GM12878 (cell line): ENCODE measurements at regions not wholly inside any gene's neighbourhood (a gene's known extent, or its start where the extent isn't known, plus 50 kb on each side); places are given as distances from the start of the nearest gene placed in this dataset.

Source experiments
- ATAC-seq: fragments of 200-7000 bp; cut with Tn5 transposase; 3 replicates; pipeline ENCODE4 v1.9.1; 2020; ENCODE audit warnings: mild to moderate bottlenecking, moderate library complexity
- BruUV-seq: library from RNA; stranded (reverse); fragments of 400-500 nt; replicated peaks from 2 replicates; lab custom pipeline; 2021; lab: Mats Ljungman, UMichigan
- CTCF ChIA-PET: fragments of 300-600 bp; sonication (Branson Sonifier 250); formaldehyde crosslinking; extraction: SDS; loops from one replicate; lab custom pipeline; 2021; ENCODE audit warnings: inconsistent platforms; lab: Yijun Ruan, JAX
- POLR2A ChIA-PET: fragments of 350-600 bp; formaldehyde crosslinking; extraction: SDS; loops from one replicate; lab custom pipeline; 2021; ENCODE audit warnings: inconsistent platforms; lab: Charles Lee
- RAD21 ChIA-PET: fragments of 300-600 bp; sonication (Branson Sonifier 250); formaldehyde crosslinking; loops from one replicate; lab custom pipeline; 2023; ENCODE audit warnings: antibody characterized with exemption; ENCODE audit not compliant: unreplicated experiment; lab: Charles Lee
- SMC1A ChIA-PET: fragments of 300-600 bp; sonication (Branson Sonifier 250); formaldehyde crosslinking; loops from one replicate; lab custom pipeline; 2023; ENCODE audit not compliant: unreplicated experiment, uncharacterized antibody; lab: Charles Lee
- DNase-seq: peaks from one replicate; pipeline ENCODE4 v3.0.0-alpha.2; 2011; ENCODE audit warnings: low read depth, low spot score
- FAIRE-seq: peaks from 3 replicates; lab custom pipeline; 2011; peaks lifted over from hg19 to GRCh38; lab: Jason Lieb, UNC
- H2AFZ ChIP-seq: 2 replicates; pipeline ENCODE4 v1.6.0; 2011; ENCODE audit warnings: low read depth, low read length, control low read depth; ENCODE audit not compliant: control insufficient read depth
- H3K27ac ChIP-seq: 2 replicates; pipeline ENCODE4 v1.5.1; 2011; ENCODE audit warnings: control low read depth; ENCODE audit not compliant: control insufficient read depth, insufficient read depth
- H3K27me3 ChIP-seq, 2 experiments: replicated peaks in 1 of 2; 2 replicates each; pipeline versions ENCODE4 v1.6.0 to v1.6.1; 2011; ENCODE audit warnings: low read length in 1 of 2; ENCODE audit not compliant: control insufficient read depth in 2 of 2, insufficient read depth in 2 of 2
- H3K36me3 ChIP-seq, 2 experiments: 2 replicates each; pipeline ENCODE4 v1.5.1; 2011; ENCODE audit warnings: low read length in 1 of 2; ENCODE audit not compliant: control insufficient read depth in 2 of 2, insufficient read depth in 2 of 2
- H3K4me1 ChIP-seq: 2 replicates; pipeline ENCODE4 v1.6.1; 2011; ENCODE audit warnings: mild to moderate bottlenecking, low read length, moderate library complexity, mixed read lengths; ENCODE audit not compliant: control insufficient read depth, insufficient read depth
- H3K4me2 ChIP-seq: 2 replicates; pipeline ENCODE4 v1.6.0; 2011; ENCODE audit warnings: control low read depth; ENCODE audit not compliant: control insufficient read depth, insufficient read depth
- H3K4me3 ChIP-seq: fragments of 200-600 bp; sonication (generic); 2 replicates; pipeline ENCODE4 v1.5.1; 2016
- H3K79me2 ChIP-seq: 2 replicates; pipeline ENCODE4 v1.6.0; 2011; ENCODE audit warnings: low read length; ENCODE audit not compliant: control insufficient read depth, insufficient read depth
- H3K9ac ChIP-seq: 2 replicates; pipeline ENCODE4 v1.8.0; 2011; ENCODE audit warnings: low read length, control low read depth, mixed read lengths; ENCODE audit not compliant: control insufficient read depth, insufficient read depth
- H3K9me3 ChIP-seq: replicated peaks from 3 replicates; pipeline ENCODE4 v1.5.1; 2011; ENCODE audit warnings: mild to moderate bottlenecking, low read length; ENCODE audit not compliant: control insufficient read depth, insufficient read depth
- H4K20me1 ChIP-seq: 2 replicates; pipeline ENCODE4 v1.6.0; 2011; ENCODE audit not compliant: control insufficient read depth, insufficient read depth
- ATF2 ChIP-seq: IDR thresholded peaks from 2 replicates; pipeline ENCODE4 v1.6.1; 2012; ENCODE audit warnings: low read length, inconsistent platforms
- BCL3 ChIP-seq: IDR thresholded peaks from 2 replicates; pipeline ENCODE4 v1.6.1; 2011; ENCODE audit warnings: borderline replicate concordance, low read depth, mild to moderate bottlenecking, moderate library complexity, low read length; ENCODE audit not compliant: insufficient read depth, poor library complexity, severe bottlenecking
- CEBPB ChIP-seq, 2 experiments: fragments of 150-350 bp in 1 of 2; IDR thresholded peaks; 2 replicates each; pipeline ENCODE4 v1.6.1; 2012 to 2014; ENCODE audit warnings: low read depth in 2 of 2, low read length in 2 of 2, borderline replicate concordance in 1 of 2, inconsistent platforms in 1 of 2
- CREM ChIP-seq: IDR thresholded peaks from 2 replicates; pipeline ENCODE4 v1.6.1; 2014; ENCODE audit warnings: antibody characterized with exemption, low read depth
- DPF2 ChIP-seq: fragments of 450-650 bp; IDR thresholded peaks from 2 replicates; pipeline ENCODE4 v1.6.1; 2017; ENCODE audit warnings: mild to moderate bottlenecking
- FOXK2 ChIP-seq: fragments of 450-650 bp; IDR thresholded peaks from 2 replicates; pipeline ENCODE4 v1.6.1; 2017; ENCODE audit warnings: mild to moderate bottlenecking, moderate library complexity
- JUND ChIP-seq: IDR thresholded peaks from 2 replicates; pipeline ENCODE4 v1.6.1; 2012; ENCODE audit warnings: low read depth, mild to moderate bottlenecking, low read length, improper control_type of control experiment, moderate library complexity
- KAT2A ChIP-seq: conservative IDR thresholded peaks from 2 replicates; pipeline ENCODE4 v1.6.1; 2011; ENCODE audit warnings: low read depth, low read length; ENCODE audit not compliant: control insufficient read depth
- MYC ChIP-seq: IDR thresholded peaks from 2 replicates; pipeline ENCODE4 v1.6.1; 2011; ENCODE audit warnings: mild to moderate bottlenecking, low read length, moderate library complexity, inconsistent platforms; ENCODE audit not compliant: insufficient read depth, insufficient replicate concordance, insufficient read length, severe bottlenecking
- PML ChIP-seq: IDR thresholded peaks from 2 replicates; pipeline ENCODE4 v1.6.1; 2012; ENCODE audit warnings: low read length, inconsistent platforms
- RUNX3 ChIP-seq: IDR thresholded peaks from 2 replicates; pipeline ENCODE4 v1.6.1; 2012; ENCODE audit warnings: low read length, inconsistent platforms
- SREBF1 ChIP-seq: IDR thresholded peaks from 2 replicates; pipeline ENCODE4 v1.6.1; 2012; ENCODE audit warnings: mild to moderate bottlenecking, low read length
- TCF7 ChIP-seq: IDR thresholded peaks from 2 replicates; pipeline ENCODE4 v1.6.1; 2014; ENCODE audit warnings: antibody characterized with exemption, borderline replicate concordance
- YY1 ChIP-seq: IDR thresholded peaks from 2 replicates; pipeline ENCODE4 v1.6.1; 2011; ENCODE audit warnings: low read depth, mild to moderate bottlenecking, low read length
- ZBTB11 ChIP-seq: fragments of 450-650 bp; formaldehyde crosslinking; IDR thresholded peaks from 2 replicates; pipeline ENCODE4 v1.5.0; 2022; ENCODE audit warnings: mild to moderate bottlenecking, missing genetic modification characterization
- WGBS: methylation state at CpG from one replicate; pipeline ENCODE4 v1.1.6; 2016; ENCODE audit warnings: low lambda C conversion rate; ENCODE audit not compliant: insufficient replicate concordance, insufficient coverage; ENCODE audit errors: missing lambda C conversion rate; 5-methylcytosine and 5-hydroxymethylcytosine counted together
- in situ Hi-C: fragments of 300-500 bp; cut with MboI; formaldehyde crosslinking; loops from 9 replicates; pipeline ENCODE4 v1.14.3; 2018; ENCODE audit warnings: mixed read lengths
- intact Hi-C: fragments of 100-400 bp; cut with micrococcal nuclease; formaldehyde crosslinking; loops from one replicate; pipeline ENCODE4 v1.14.2; 2022; ENCODE audit not compliant: unreplicated experiment
- TF ChIP-seq, protein P1 (sequence below): fragments of 450-650 bp; IDR thresholded peaks from 2 replicates; pipeline ENCODE4 v1.6.1; 2017; ENCODE audit warnings: antibody characterized with exemption, mild to moderate bottlenecking, moderate library complexity

GRCh38 chr1:94633051-94633450 is 91.5 kb upstream of the F3 start:
- WGBS: 88% methylated on average over 4 of the region's 4 CpGs
- Histone ChIP-seq H3K27ac (no peak overlapping the region), H3K4me2 (no peak overlapping the region), H3K9ac (no peak overlapping the region), H3K79me2 (no peaks in the 10 kb centered on the region), H3K36me3 (no peaks in the 10 kb centered on the region), H3K4me3 (no peak overlapping the region), H2AFZ (no peak overlapping the region), H3K27me3 (no peaks in the 10 kb centered on the region), H3K9me3 (no peaks in the 10 kb centered on the region), H3K4me1 (no peaks in the 10 kb centered on the region), H4K20me1 (no peaks in the 10 kb centered on the region)
- ATAC-seq: no peak
- SMC1A ChIA-PET: no interaction called here
- no TSS peak for BruUV-seq
- no peak for FAIRE-seq
- CTCF ChIA-PET: interaction anchor here (0.6 kb wide), 1 partner anchor 410 kb away, joined by 3 read pairs; no protein-coding TSS in a partner anchor
- TF ChIP-seq CREM (no peak), PML (no peak), ZBTB11 (CRISPR knock-in tag) (no peak), RUNX3 (no peak), MYC (no peak), SREBF1 (no peak), BCL3 (no peak), CEBPB (IDR thresholded peaks at IDR 0.05; ENCODE audit: borderline replicate concordance in 1 of 2, low read depth in 2 of 2, low read length in 2 of 2) (no peak), KAT2A (no peak), TCF7 (no peak), JUND (no peak), FOXK2 (no peak), DPF2 (no peak), YY1 (no peak), ATF2 (no peak)
- TF ChIP-seq, protein P1, sequence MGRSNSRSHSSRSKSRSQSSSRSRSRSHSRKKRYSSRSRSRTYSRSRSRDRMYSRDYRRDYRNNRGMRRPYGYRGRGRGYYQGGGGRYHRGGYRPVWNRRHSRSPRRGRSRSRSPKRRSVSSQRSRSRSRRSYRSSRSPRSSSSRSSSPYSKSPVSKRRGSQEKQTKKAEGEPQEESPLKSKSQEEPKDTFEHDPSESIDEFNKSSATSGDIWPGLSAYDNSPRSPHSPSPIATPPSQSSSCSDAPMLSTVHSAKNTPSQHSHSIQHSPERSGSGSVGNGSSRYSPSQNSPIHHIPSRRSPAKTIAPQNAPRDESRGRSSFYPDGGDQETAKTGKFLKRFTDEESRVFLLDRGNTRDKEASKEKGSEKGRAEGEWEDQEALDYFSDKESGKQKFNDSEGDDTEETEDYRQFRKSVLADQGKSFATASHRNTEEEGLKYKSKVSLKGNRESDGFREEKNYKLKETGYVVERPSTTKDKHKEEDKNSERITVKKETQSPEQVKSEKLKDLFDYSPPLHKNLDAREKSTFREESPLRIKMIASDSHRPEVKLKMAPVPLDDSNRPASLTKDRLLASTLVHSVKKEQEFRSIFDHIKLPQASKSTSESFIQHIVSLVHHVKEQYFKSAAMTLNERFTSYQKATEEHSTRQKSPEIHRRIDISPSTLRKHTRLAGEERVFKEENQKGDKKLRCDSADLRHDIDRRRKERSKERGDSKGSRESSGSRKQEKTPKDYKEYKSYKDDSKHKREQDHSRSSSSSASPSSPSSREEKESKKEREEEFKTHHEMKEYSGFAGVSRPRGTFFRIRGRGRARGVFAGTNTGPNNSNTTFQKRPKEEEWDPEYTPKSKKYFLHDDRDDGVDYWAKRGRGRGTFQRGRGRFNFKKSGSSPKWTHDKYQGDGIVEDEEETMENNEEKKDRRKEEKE: no peak
- in situ Hi-C loops: no loop called here
- DNase-seq: no peak
- POLR2A ChIA-PET: no interaction called here
- intact Hi-C loops: no loop called here
- RAD21 ChIA-PET: no interaction called here
